GM23338 (cell line): ENCODE measurements at regions not wholly inside any gene's neighbourhood (a gene's known extent, or its start where the extent isn't known, plus 50 kb on each side); places are given as distances from the start of the nearest gene placed in this dataset.

Source experiments
- ATAC-seq: fragments of 200-7000 bp; cut with Tn5 transposase; 3 replicates; pipeline ENCODE4 v1.9.1; 2020
- DNase-seq: peaks from one replicate; pipeline ENCODE4 v3.0.0-alpha.2; 2015; ENCODE audit warnings: low spot score
- H2AFZ ChIP-seq: fragments of 200-600 bp; sonication (generic); 2 replicates; pipeline ENCODE4 v1.8.0; 2016; ENCODE audit warnings: antibody characterized with exemption, mild to moderate bottlenecking, moderate library complexity
- H3F3A ChIP-seq: fragments of 200-600 bp; sonication (generic); replicated peaks from 2 replicates; pipeline ENCODE4 v1.8.0; 2017; ENCODE audit warnings: antibody characterized with exemption, mixed run types, low read depth
- H3K27ac ChIP-seq: fragments of 200-600 bp; sonication (generic); 2 replicates; pipeline ENCODE4 v1.6.1; 2016; ENCODE audit warnings: low read depth
- H3K27me3 ChIP-seq: fragments of 200-600 bp; sonication (generic); 2 replicates; pipeline ENCODE4 v1.8.0; 2016; ENCODE audit warnings: mild to moderate bottlenecking, mixed run types, moderate library complexity; ENCODE audit not compliant: insufficient read depth
- H3K36me3 ChIP-seq: fragments of 200-600 bp; sonication (generic); 2 replicates; pipeline ENCODE4 v1.8.0; 2016; ENCODE audit warnings: mild to moderate bottlenecking; ENCODE audit not compliant: insufficient read depth
- H3K4me1 ChIP-seq: fragments of 200-600 bp; sonication (generic); 2 replicates; pipeline ENCODE4 v1.8.0; 2016; ENCODE audit warnings: mild to moderate bottlenecking, moderate library complexity; ENCODE audit not compliant: insufficient read depth
- H3K4me2 ChIP-seq: fragments of 200-600 bp; sonication (generic); 2 replicates; pipeline ENCODE4 v1.7.1; 2017; ENCODE audit warnings: mixed run types
- H3K4me3 ChIP-seq: fragments of 200-600 bp; sonication (generic); 2 replicates; pipeline ENCODE4 v1.6.1; 2016; ENCODE audit warnings: mixed run types
- H3K79me2 ChIP-seq: fragments of 200-600 bp; sonication (generic); replicated peaks from 2 replicates; pipeline ENCODE4 v1.8.0; 2017; ENCODE audit warnings: mild to moderate bottlenecking; ENCODE audit not compliant: insufficient read depth
- H3K9me2 ChIP-seq: fragments of 200-600 bp; sonication (generic); 2 replicates; pipeline ENCODE4 v1.8.0; 2017; ENCODE audit not compliant: insufficient read depth
- H4K20me1 ChIP-seq: fragments of 200-600 bp; sonication (generic); replicated peaks from 2 replicates; pipeline ENCODE4 v1.8.0; 2017; ENCODE audit warnings: mild to moderate bottlenecking; ENCODE audit not compliant: insufficient read depth
- H3K27ac Mint-ChIP-seq: 2 replicates; pipeline ENCODE4 v1.8.0; 2020; ENCODE audit warnings: inconsistent platforms, mild to moderate bottlenecking, moderate library complexity, mixed read lengths
- H3K27me3 Mint-ChIP-seq: 3 replicates; pipeline ENCODE4 v1.8.0; 2022; ENCODE audit warnings: low read depth, mild to moderate bottlenecking, moderate library complexity, mixed read lengths, inconsistent platforms; ENCODE audit not compliant: insufficient read depth, poor library complexity
- H3K36me3 Mint-ChIP-seq: 3 replicates; pipeline ENCODE4 v1.8.0; 2021; ENCODE audit warnings: low read depth, mild to moderate bottlenecking, inconsistent platforms, moderate library complexity, mixed read lengths
- H3K4me1 Mint-ChIP-seq: 3 replicates; pipeline ENCODE4 v1.8.0; 2020; ENCODE audit warnings: mild to moderate bottlenecking, inconsistent platforms, mixed read lengths
- H3K4me3 Mint-ChIP-seq: 3 replicates; pipeline ENCODE4 v1.8.0; 2021; ENCODE audit warnings: moderate library complexity, mild to moderate bottlenecking, inconsistent platforms, mixed read lengths
- H3K9me3 Mint-ChIP-seq: 3 replicates; pipeline ENCODE4 v1.8.0; 2020; ENCODE audit warnings: moderate library complexity, mild to moderate bottlenecking, inconsistent platforms, mixed read lengths
- CREB1 ChIP-seq: fragments of 250-450 bp; sonication (Bioruptor Pico); IDR thresholded peaks from 2 replicates; pipeline ENCODE4 v1.5.0; 2020; ENCODE audit warnings: low read depth, mild to moderate bottlenecking, moderate library complexity
- CTCF ChIP-seq, 2 experiments: fragments of 200-600 bp in 1 of 2; sonication (generic) in 1 of 2; conservative IDR thresholded peaks; 2 replicates each; pipeline versions ENCODE4 v1.5.1 to v1.6.1; 2016 to 2017; ENCODE audit warnings: antibody characterized with exemption in 2 of 2, low read depth in 2 of 2, mild to moderate bottlenecking in 2 of 2, moderate library complexity in 1 of 2
- ETS1 ChIP-seq: IDR thresholded peaks from 2 replicates; pipeline ENCODE4 v1.6.1; 2016; ENCODE audit warnings: antibody characterized with exemption
- EZH2phosphoT487 ChIP-seq: fragments of 200-600 bp; sonication (generic); IDR thresholded peaks from one replicate; pipeline ENCODE4 v1.8.1; 2018; ENCODE audit warnings: antibody characterized with exemption; ENCODE audit not compliant: unreplicated experiment
- JUNB ChIP-seq: IDR thresholded peaks from one replicate; pipeline ENCODE4 v1.6.1; 2016; ENCODE audit warnings: antibody characterized with exemption; ENCODE audit not compliant: unreplicated experiment
- POLR2AphosphoS5 ChIP-seq: IDR thresholded peaks from 2 replicates; pipeline ENCODE4 v1.6.1; 2016; ENCODE audit warnings: antibody characterized with exemption, low read depth
- REST ChIP-seq: IDR thresholded peaks from one replicate; pipeline ENCODE4 v1.6.1; 2018; ENCODE audit warnings: antibody characterized with exemption; ENCODE audit not compliant: unreplicated experiment
- STAT1 ChIP-seq: IDR thresholded peaks from one replicate; pipeline ENCODE4 v1.6.1; 2016; ENCODE audit warnings: antibody characterized with exemption; ENCODE audit not compliant: unreplicated experiment
- ZNF114 ChIP-seq: fragments of 250-450 bp; sonication (Bioruptor Pico); IDR thresholded peaks from 2 replicates; pipeline ENCODE4 v1.5.0; 2020; ENCODE audit warnings: mild to moderate bottlenecking, moderate library complexity
- ZNF331 ChIP-seq: fragments of 250-450 bp; sonication (Bioruptor Pico); IDR thresholded peaks from 2 replicates; pipeline ENCODE4 v1.5.0; 2020; ENCODE audit warnings: low read depth, mild to moderate bottlenecking, moderate library complexity
- ZNF462 ChIP-seq: fragments of 250-450 bp; sonication (Bioruptor Pico); IDR thresholded peaks from 2 replicates; pipeline ENCODE4 v1.5.0; 2020; ENCODE audit warnings: mild to moderate bottlenecking, moderate library complexity

- TF ChIP-seq POLR2AphosphoS5 (no peak), EZH2phosphoT487 (no peak), ZNF114 (CRISPR knock-in tag) (no peak), ETS1 (no peak), REST (no peak), JUNB (no peak), STAT1 (no peak), CREB1 (CRISPR knock-in tag) (no peak)
Observed at GRCh38 chr17:54221499-54221898, 398.8 kb downstream of the KIF2B start (continued).

- Mint-ChIP-seq H3K27me3 (no peaks in the 10 kb centered on the region), H3K36me3 (peaks cover 12% of the 10 kb centered on the region; the same call in 2 of the 3 replicates), H3K4me1 (no peaks in the 10 kb centered on the region), H3K9me3 (peaks cover 7% of the 10 kb centered on the region; the same call in 2 of the 3 replicates), H3K4me3 (no peak overlapping the region), H3K27ac (no peak overlapping the region)
- Histone ChIP-seq H3F3A (no peaks in the 10 kb centered on the region), H3K4me2 (no peak overlapping the region), H3K4me1 (no peaks in the 10 kb centered on the region), H3K27me3 (no peaks in the 10 kb centered on the region), H2AFZ (no peak overlapping the region), H3K4me3 (no peak overlapping the region), H3K79me2 (no peaks in the 10 kb centered on the region), H3K36me3 (peaks cover 3% of the 10 kb centered on the region; the same call in 1 of the 2 replicates), H3K9me2 (0 out of 2 replicates have a peak, but pooled peaks cover 5% of the 10 kb centered on the region), H3K27ac (no peak overlapping the region), H4K20me1 (no peaks in the 10 kb centered on the region)
- DNase-seq, result no peak
- ATAC-seq, result no peak
- TF ChIP-seq EZH2phosphoT487 (no peak), ZNF462 (no peak), STAT1 (no peak), CTCF (conservative IDR thresholded peaks at IDR 0.05; ENCODE audit: low read depth in 2 of 2) (no peak), CREB1 (CRISPR knock-in tag) (no peak), ZNF331 (CRISPR knock-in tag) (no peak)
Observed at GRCh38 chr17:54235571-54235970, 412.8 kb downstream of the KIF2B start.
